Activated CD8-positive, alpha-beta memory T cell treated with anti-CD3 and anti-CD28 coated beads for 36 hours (primary cell): ENCODE measurements at regions not wholly inside any gene's neighbourhood (a gene's known extent, or its start where the extent isn't known, plus 50 kb on each side); places are given as distances from the start of the nearest gene placed in this dataset.

Source experiments
- CTCF ChIA-PET: fragments of 350-600 bp; sonication (Branson Sonifier 250); formaldehyde crosslinking; loops from one replicate; lab custom pipeline; 2021; ENCODE audit warnings: antibody characterized with exemption; lab: Charles Lee
- POLR2A ChIA-PET: fragments of 350-600 bp; sonication (Branson Sonifier 250); formaldehyde crosslinking; loops from one replicate; lab custom pipeline; 2021; ENCODE audit warnings: antibody characterized with exemption; lab: Charles Lee

GRCh38 chr2:102078773-102079172, 63.8 kb upstream of the IL1R1 start:
- ChIA-PET CTCF (no interaction called here), POLR2A (no interaction called here)

GRCh38 chr2:102080451-102081242, 61.9 kb upstream of the IL1R1 start:
- ChIA-PET POLR2A (no interaction called here), CTCF (interaction anchor here (0.6 to 1.4 kb wide), 4 partner anchors 19 to 197 kb away, joined by 3 to 4 read pairs (median 3); no protein-coding TSS in a partner anchor)

- ChIA-PET CTCF (interaction anchor here (0.6 to 1.4 kb wide), 4 partner anchors 19 to 198 kb away, joined by 3 to 4 read pairs (median 3); no protein-coding TSS in a partner anchor), POLR2A (no interaction called here)
Measured at GRCh38 chr2:102081243-102081522, 61.4 kb upstream of the IL1R1 start.

- POLR2A ChIA-PET = no interaction called here
Measured at GRCh38 chr2:102081606-102082005, 60.9 kb upstream of the IL1R1 start.

DNA sequence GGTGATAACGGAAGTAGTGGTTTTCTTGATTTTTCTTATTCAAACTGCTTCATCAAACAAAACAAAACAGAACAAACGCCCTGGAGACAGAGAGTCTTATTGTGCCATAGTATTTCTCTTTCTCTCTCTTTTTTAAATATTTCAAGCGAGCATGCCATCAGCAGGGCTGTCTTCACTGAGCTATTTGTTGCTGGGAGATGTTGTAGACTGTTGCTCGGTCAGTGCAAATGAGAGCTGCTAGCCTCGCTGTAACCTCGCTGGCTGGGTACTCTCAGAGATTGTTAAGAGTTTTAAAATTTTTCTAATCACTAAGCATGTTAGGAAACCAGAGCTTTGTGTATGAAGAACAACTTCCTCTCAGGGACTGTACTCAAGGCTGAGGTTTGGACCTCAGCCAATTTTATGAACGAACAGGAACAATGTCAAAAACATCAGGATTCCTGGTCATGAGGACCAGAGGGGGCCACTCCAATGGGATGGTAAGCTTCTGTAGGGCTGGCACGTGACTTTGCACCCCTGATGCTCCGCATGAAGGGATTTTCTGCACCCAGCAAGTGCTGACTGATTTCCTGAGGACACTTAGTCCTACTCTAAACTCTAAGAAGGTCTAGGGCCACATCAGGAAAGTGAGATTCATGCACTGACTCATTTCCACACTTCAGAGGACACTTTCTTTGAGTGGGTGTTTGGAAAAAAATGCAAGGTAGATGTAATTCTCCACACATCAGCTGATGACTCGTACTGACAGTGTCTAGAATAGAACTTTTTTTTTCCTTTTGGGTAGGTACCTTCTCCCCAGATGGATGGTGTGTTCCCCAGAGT, 59.8 kb upstream of the IL1R1 start:
- ChIA-PET CTCF (interaction anchor here (1.0 to 1.8 kb wide), 5 partner anchors 17 to 158 kb away, joined by 3 to 8 read pairs (median 4); no protein-coding TSS in a partner anchor), POLR2A (interaction anchor here (0.8 to 1.7 kb wide), 4 partner anchors 17 to 21 kb away, joined by 3 to 11 read pairs (median 4); no protein-coding TSS in a partner anchor)

More at GRCh38 chr2:102081606-102082005, 60.9 kb upstream of the IL1R1 start:
- CTCF ChIA-PET = interaction anchor here (1.0 kb wide), 1 partner anchor 20 kb away, joined by 4 read pairs; no protein-coding TSS in a partner anchor

GRCh38 chr2:102083393-102083703, 59.2 kb upstream of the IL1R1 start:
- POLR2A ChIA-PET = interaction anchor here (0.8 to 1.7 kb wide), 3 partner anchors 17 to 21 kb away, joined by 3 to 11 read pairs (median 4); no protein-coding TSS in a partner anchor
- CTCF ChIA-PET = interaction anchor here (0.6 to 1.8 kb wide), 5 partner anchors 20 to 462 kb away, joined by 3 to 8 read pairs (median 4); no protein-coding TSS in a partner anchor

- ChIA-PET POLR2A (no interaction called here), CTCF (interaction anchor here (0.6 kb wide), 1 partner anchor 12 kb away, joined by 3 read pairs; no protein-coding TSS in a partner anchor)
Measured at GRCh38 chr2:102084651-102085050, 57.9 kb upstream of the IL1R1 start.

GRCh38 chr2:102085238-102085637, 57.3 kb upstream of the IL1R1 start:
- ChIA-PET CTCF (interaction anchor here (1.0 kb wide), 1 partner anchor 23 kb away, joined by 3 read pairs; no protein-coding TSS in a partner anchor), POLR2A (no interaction called here)

DNA sequence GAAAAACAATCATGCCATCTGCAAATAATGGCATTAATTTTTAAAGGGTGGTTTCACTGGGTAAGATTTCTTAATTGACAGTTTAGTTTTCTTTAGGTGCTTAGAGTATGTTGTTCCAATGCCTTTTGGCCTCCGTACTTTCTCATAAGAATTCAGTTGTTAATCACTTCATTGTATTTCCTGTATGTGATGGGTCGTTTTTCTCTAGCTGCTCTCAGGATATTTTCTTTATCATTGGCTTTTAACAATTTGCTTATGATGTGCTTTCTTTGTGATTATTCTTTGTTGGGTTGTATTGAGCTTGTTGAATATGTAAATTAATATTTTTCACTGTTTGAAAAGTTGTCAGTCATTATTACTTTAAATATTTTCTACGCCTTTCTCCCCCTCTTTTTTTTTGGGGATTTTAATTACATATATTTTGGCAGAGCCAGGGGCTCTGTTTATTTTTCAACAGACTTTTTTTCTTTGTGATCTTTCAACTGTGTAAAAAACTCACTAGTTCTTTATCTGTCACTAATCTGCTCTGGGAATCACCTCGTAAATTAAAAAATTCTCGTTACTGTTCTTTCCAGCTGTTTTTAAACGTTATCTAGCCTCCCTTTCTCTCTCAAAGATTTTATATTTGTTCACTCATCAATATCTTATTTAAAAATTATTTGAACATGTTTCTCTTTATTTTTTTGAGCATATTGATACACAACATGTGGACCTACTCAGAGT, 56.2 kb upstream of the IL1R1 start:
- ChIA-PET POLR2A (no interaction called here), CTCF (interaction anchor here (1.0 kb wide), 1 partner anchor 24 kb away, joined by 3 read pairs; no protein-coding TSS in a partner anchor)

DNA sequence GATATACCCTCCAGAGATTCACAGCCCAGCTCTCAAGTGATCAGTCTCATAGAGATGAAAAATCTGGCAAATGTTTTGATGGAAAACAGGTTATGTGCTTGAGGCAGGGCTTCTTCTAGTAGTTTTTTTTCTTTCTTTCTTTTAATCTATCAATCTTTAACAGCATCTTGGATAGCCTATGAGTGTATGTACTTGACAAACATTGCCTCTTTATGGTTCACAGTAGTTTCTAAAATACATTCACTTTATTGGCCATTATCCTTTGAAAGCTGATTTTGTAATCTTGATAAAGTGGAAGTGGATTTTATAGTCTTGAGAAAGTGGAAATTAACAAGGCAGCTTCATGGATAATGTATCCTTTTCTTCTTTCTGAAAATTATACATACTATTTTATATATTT, 51.4 kb upstream of the IL1R1 start:
- CTCF ChIA-PET = no interaction called here
- POLR2A ChIA-PET = no interaction called here

DNA sequence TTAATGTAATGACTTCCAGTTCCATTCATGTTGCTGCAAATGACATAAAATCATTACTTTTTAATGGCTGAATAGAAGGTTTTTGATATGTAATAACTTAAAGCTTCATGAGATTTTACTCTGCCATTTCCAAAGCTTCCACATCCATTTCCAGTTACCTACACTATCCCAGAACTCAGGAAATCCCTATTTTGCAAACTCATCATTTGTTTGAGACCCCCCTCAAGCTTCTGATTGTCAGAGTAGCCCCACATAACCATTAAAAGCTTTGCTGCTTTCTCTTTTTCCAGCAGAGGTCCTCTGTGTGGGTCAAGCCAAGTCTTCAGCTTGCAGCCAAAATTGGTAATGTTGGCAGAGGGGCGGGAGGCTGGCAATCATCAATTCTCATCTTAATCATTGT, 50.6 kb upstream of the IL1R1 start:
- CTCF ChIA-PET = no interaction called here
- POLR2A ChIA-PET = no interaction called here

DNA sequence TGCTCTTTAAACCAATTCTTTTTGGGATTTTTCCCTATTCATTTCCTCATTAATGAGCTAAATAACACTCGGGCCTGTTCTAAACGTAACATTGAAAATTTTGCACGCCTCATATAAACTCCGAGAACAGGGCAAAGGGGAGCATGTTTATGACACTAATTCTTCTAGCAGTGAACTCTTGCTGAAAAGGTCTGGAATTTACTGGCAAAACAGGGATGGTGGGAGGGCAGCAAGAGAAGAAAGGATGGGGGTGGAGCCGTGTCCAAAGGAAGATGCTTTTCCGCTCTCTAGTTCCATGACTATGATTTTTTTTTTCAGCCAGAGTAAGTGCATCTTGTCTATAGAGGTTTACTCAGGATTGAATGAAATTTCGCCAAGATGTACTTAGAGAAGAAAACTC, 50.0 kb upstream of the IL1R1 start:
- ChIA-PET POLR2A (no interaction called here), CTCF (no interaction called here)
